GM21723 (cell line): ENCODE measurements at regions not wholly inside any gene's neighbourhood (a gene's known extent, or its start where the extent isn't known, plus 50 kb on each side); places are given as distances from the start of the nearest gene placed in this dataset.
"Not testable (repeated sequence)": the region's sequence is repeated elsewhere in the genome, so short reads cannot be mapped to it uniquely, and the experiment has no call there.

ENCODE experiments used
- ATAC-seq: cut with Tn5 transposase; IDR thresholded peaks from one replicate; pipeline ENCODE4 v1.9.1; 2021; ENCODE audit warnings: mild to moderate bottlenecking, moderate library complexity; ENCODE audit not compliant: unreplicated experiment

DNA sequence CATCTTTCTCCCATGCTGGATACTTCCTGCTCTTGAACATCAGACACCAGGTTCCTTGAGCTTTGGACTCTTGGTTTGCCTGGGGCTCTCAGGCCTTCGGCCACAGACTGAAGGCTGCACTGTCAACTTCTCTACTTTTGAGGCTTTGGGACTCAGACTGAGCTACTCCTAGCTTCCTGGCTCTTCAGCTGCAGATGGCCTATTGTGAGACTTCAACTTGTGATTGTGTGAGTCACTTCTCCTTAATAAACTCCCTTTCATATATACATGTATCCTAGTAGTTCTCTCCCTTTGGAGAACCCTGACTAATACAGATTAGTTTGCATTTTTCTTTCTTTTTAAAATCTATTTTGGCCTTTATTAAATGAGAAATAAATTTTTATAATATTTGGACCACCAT is 276.2 kb upstream of the SEMA3C start:
- ATAC-seq: no peak

DNA sequence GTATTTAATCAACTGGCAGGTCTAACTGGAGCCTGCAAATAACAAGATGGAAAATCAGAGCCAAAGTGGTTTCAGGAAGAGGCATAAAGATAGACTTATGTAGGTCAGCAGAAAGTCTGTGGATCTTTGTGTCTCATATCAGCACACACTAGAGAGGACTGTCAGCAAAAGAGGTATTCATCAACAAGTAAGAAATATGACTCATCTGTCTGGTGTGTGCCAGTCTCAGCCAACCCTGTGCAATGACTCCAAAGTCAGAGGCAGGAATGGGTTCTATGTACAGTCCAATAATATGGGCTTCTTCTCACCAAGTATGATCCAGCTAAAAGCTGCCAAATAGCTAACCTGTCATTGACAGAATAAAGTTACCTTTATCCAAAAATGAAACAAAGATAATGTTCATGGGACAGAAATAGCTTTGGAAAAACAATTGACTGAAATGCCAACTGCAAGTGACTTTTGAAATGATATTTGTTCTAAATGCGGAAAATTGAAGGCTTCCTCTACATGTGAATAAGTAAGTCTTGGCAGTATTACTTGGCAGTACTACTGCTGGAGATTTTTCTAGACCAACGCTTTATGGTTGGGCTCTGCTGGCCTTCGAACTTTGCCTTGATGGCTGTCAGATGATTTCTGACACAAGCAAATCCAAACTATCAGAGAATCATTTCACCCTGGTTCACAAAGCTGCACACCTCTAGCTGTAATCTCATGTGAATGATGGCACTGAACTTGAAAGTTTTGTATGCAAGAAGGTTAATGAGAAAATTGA is 272.3 kb upstream of the SEMA3C start:
- no peak for ATAC-seq

DNA sequence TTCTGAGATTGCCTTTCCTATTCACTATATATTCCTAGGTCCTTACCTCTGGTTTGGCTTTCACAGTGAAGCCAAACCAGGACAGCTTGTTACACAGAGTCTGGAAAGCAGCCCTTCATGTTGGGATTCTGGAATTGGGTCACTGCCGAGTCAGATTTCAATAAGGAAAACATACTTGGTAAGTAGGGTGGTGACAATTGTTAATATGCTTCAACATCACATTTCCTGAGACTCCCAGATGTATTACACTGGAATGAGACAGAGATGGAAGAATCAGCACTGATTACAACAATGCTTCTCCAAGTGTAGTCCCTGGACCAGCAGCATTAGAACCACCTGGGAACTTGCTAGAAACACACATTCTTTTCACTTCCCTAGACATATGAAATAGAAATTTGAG is 268.9 kb upstream of the SEMA3C start:
- ATAC-seq: no peak

DNA sequence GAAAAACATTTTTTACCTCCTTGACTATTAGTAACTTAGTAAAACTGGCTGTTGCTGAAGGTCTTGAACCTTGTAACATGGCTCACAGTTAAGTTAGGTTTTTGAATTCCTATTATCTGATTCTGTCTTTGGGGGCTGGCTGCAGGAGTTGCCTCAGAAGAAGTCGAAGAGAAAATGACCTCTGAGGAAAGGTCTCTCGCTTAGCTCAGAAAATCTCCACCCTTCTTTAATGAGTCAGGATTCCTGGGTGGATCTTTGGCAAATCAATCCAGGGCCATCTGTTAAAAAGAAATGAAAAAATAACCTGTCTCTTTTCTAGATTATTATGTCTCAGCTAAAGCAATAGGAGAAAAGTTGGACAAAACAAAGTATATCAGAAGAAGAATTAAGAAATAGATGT is 267.8 kb upstream of the SEMA3C start:
- ATAC-seq: no peak

DNA sequence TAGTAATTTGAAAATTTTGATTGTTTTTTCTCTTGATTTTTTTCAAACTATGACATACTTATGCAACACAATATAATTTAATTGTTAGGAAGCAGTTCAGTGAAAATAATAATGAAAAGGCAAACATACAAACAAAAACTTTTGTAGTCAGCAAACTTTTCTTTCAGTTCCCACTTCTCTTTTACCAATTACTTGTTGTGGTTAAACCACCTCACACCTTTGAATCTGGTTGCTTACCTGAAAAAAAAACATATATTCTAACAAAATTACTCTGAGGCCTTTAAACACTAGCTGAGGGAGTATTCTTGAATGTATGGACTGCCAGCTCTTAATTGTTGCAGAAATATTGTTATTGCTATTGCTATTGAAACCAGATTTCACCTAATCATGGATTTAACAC is 266.2 kb upstream of the SEMA3C start:
- no peak for ATAC-seq

DNA sequence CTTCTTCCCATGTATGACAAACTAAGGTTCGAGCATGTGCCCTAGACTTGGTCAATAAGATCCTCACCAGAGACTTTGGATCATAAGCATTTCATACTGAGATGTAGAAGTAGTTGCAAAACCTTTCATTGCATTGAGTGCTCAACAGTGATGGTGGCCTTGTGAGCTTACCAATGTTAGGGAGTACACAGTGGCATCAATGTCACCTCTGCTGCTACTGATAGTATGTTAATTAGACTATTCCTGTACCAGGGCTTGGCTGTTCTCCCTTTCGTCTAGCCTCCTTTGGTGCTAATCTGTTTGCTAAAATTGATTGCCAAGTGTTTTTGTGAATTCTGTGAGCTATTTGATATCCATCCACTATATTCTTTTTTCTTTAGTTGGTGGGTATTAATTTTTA is 264.5 kb upstream of the SEMA3C start:
- no peak for ATAC-seq

DNA sequence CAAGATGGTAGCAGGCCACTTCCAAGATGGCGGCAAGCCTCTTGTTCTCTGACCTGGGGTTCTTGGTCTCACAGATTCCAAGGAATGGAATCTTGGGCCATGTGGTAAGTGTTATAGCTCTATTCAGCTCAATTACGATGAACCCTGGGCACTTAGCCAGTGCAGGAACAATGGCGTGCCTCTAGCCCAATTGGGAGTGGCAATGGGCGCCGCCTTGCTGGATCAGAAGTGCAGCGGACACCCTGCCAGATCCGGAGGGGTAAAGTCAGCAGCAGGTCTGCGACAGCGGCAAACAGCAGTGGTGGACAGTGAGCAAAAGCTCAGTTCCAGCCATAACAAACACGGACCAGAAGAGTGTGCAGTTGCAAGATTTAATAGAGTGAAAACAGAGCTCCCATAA is 263.2 kb upstream of the SEMA3C start:
- ATAC-seq: not testable (repeated sequence)

DNA sequence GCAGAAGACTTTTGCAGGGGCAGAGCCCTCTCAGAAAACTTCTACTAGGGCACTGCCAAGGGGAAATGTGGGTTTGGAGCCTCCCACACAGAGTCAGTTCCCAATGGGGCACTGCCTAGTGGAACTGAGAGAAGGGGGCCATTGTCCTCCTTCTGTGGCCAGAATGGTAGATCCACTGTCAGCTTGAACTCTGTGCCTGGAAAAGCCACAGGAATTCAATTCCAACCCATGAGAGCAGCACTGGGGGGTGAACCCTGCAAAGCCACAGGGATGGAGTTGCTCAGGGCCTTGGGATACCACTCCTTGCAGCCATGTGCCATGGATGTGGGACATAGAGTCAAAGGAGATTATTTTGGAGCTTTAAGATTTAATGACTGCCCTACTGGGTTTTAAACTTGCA is 262.2 kb upstream of the SEMA3C start:
- no peak for ATAC-seq

DNA sequence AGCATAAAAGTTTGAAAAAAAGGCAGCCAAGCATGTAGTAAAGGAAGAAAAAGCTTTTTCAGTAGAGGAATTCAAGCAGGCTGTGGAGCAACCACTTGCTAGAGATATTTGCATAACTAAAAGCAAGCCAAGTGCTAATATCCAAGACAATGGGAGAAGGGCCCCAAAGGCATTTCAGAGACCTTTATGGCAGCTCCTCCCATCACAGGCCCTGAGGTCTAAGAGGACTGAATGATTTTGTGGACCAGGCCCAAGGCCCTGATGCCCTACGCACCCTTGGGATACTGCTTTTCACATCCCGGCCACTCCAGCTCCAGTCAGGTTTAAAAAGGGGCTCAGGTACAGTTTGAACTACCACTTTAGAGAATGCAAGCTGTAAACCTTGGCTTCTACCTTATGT is 261.7 kb upstream of the SEMA3C start:
- no peak for ATAC-seq

DNA sequence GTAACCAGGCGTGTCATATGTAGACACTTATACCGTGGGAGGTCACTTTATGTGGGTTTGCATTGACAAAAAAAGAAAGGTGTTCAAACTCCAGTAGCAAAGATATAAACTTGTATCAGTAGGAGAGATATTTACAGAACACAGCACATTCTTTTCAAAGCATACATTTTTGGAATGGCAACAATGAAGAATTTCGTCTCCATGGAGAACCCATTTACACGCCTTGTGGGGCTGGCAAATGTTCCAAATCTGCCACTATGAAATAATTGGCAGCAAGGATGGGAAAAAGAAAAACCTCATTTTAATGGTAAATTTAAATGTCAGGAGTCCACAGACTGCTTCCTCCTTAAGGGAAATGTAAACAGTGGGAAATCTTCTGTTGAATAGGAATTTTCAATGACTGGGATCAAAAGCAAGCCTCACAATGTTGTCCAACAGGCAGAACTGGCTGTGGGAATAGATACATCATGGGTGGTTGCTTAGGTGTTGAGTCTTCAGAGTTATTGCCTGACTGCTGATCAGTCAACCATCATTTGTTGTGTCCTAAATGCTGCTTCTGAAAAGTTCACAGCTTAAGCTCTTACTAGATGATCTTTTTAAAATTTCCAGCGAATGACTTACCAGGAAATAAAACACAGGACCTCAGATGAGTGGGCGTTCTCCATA is 256.6 kb upstream of the SEMA3C start:
- ATAC-seq: no peak

DNA sequence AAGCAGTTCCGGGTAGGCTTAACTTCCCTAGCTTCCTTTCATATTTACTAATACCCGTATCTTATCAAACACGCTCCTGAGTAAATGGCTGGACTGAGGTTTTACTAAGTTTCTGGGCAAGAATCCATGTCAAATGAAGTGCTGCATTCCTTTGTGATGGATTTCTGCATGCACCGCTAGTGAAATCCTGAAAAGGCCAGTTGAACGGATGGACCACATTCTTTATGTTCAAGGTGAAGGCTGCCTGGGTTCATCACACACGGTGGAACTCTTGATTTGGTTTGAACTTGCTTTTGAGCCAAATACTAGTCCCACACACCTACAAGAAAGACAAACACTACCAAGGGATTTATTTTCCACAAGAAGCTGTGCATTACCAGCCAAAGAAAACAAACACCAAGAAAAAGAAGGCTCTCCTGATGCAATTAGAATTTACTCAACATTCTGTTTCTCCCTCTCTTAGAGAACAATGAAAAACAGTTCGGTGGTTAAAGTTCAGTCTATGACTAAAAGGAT is 255.0 kb upstream of the SEMA3C start:
- ATAC-seq: no peak

DNA sequence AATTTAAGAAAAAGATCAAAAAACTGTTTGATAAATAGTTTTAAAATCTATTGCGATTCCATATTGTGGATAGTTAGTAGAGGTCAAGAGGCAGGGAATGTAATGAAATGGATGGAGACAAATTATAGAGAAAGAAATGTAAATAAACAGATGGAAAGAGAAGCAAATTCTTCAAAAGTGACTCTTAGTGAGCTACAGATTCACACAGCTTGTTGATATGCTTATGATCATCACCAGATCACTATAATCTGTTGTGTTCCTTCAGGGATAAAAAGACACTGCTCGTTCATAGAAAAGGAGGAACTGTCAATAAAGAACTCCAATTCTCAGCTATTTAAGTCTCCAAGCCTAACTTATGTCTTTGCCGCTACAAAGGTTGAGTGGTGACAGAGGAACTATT is 251.4 kb upstream of the SEMA3C start:
- ATAC-seq: no peak

DNA sequence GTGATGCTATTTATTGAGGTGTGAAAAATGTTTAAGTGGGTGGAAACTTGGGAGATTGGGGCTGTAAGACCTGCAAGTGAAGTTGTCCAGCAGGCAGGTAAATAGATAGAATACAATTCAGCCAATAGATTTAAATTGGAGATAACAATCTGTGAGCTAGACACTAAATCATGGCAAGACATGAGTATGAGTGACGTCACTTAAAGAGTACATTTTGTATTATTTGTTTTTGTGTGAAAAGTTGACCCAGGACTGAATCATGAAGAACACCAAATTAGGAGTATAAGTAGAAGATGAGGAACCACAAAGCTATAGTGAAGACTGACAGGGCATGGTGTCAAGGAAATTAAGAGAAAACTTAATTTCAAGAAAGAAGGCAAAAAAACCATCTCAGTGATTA is 249.1 kb upstream of the SEMA3C start:
- ATAC-seq: no peak

DNA sequence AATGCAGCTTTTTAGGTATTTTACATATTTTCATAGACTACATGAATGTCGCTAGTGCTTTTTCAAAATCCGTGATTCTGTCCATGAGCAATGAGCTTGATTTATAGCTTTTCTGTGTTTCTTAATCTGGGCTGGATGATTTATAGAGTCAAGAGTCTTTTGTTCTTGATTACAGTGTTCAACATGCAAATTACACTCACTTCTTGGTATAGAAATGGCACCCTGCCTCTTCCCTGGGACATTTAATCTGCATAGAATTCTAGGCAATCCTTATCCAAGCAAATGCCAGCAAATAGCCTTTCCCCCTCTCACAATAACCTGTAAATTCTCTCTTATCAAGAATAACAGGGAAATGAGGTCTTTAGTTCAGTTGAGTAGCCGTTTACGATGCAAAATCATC is 246.2 kb upstream of the SEMA3C start:
- no peak for ATAC-seq

DNA sequence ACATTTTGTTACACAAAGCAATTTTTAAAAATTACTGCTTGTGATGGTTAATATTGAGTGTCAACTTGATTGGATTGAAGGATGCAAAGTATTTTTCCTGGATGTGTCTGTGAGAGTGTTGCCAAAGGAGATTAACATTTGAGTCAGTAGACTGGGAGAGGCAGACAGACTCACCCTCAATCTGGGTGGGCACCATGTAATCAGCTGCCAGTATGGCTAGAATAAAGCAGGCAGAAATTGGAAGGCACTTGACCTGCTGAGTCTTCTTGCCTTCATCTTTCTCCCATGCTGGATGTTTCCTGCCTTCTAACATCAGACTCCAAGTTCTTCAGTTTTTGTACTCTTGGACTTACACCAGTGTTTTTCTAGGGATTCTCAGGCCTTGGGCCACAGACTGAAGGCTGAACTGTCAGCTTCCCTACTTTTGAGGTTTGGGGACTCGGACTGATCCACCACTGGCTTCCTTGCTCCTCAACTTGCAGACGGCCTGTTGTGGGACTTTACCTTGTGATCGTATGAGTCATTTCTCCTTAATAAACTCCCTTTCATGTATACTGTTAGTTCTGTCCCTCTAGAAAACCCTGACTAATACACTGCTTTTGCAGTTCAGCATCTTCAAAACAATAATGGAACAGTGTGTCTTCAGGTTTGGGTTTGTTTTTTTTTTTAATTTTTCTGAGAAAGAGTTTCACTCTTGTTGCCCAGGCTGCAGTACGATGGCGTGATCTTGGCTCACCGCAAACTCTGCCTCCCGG is 244.1 kb upstream of the SEMA3C start:
- no peak for ATAC-seq

DNA sequence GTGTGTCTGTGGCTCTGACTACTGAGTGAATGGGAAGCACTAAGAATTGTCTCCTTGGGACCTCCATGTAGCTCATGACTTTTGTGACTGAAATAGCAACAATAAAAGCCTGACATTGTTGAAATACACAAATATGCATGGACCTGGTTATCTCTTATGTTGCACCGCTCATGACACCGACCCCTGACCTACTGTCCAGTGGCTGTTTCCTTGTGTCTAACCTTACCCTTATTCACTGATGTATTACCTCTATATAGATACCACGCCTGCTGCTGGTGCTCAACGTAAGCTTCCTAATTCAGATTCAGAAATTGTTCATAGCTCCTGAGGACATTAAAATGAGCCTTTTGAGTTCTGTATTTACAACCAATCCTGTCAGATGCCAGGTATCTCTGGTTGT is 243.4 kb upstream of the SEMA3C start:
- no peak for ATAC-seq

DNA sequence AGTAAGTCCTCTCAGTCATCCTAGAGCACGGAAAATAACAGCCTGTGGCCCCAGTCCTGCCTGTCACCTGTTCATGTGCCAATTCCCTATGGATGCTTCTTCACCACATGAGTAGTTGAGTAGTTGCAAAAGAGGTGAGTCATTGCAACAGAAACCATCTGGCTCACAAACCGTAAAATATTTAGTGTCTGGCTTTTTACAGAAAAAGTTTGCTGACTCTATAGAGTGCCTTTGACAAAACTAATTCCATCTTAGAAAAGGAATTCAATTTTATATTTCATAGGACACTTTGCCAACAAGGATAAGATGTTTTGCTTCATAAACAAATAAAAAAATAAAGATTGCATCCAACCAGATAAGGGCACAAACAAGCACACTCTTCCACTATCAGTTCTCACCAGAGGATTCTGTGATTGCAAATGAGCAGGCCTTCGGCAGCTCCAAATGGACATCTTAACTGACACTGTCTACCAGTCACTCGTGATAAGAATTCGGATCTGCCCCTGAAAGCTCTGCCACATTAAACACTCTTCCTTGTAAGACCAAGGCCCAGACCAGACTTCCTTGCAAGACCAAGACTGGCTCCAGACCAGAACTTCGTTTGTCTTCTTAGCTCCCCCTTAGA is 242.7 kb upstream of the SEMA3C start:
- no peak for ATAC-seq

DNA sequence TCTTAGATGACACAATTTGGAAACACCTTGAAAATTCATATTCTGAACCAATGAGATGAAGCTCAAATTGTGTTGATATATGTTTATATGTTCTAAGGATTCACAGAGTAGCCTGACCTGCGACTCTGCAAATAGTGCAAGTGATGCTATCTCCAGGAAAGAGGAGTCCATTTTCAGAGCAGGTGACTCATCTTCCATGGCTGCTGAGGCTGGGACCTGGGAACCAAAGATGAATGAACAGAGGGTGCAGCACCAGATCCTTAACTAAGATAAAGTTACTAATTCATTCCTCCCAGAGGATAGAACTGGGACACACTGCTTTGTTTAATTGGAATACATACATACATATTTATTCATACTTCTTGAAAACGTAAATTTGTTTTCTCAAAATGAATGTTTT is 240.6 kb upstream of the SEMA3C start:
- ATAC-seq: no peak

DNA sequence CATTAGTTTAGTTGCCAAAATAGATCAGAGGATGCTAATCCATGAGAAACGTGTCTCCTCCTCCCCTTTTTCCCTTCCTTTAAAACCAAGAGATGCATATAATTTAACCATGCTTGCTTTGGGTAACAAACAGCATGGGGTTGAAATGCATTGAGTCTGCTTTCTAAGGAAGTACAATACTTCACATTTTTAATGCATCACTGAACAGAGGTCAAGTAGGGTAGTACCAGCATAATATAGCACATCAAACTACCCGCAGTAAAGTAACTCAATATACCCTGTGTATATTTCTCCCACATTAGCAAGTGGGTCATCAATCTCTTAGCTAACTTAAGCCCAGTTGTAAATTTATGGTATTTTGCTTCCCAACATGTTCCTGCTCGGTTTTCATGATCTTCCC is 239.3 kb upstream of the SEMA3C start:
- ATAC-seq: no peak

DNA sequence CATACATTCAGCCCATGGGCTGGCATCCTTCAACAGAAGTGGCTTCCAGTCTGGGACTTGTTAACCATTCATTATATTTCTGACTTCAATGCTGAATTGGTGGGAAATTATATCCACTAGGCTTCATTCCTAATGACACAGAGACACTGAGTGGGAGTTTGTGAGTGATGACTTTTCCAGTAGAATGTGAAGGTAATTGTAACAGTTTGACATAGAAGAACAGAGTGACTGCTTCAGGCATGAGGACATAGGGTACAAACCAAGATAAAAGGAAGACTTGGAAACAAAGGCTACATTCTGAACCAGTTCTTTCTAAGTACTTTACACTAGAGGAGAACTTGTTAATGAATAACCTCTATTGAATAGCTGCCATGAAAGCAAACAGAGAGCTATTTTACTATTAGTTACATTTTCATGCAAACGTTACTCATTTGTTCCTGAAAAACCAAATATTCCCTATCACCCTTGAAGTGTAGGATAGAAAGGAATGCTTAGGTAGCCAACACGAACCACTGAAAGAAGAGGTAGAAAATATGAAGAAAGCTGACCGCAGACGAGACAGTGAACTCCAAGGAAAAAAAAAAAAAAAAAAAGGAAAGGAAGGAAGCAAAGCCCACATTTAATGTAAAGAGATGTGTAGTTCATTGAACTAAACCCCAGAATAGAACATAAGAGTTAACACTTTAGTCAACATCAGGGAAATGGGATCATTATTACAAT is 237.0 kb upstream of the SEMA3C start:
- no peak for ATAC-seq

DNA sequence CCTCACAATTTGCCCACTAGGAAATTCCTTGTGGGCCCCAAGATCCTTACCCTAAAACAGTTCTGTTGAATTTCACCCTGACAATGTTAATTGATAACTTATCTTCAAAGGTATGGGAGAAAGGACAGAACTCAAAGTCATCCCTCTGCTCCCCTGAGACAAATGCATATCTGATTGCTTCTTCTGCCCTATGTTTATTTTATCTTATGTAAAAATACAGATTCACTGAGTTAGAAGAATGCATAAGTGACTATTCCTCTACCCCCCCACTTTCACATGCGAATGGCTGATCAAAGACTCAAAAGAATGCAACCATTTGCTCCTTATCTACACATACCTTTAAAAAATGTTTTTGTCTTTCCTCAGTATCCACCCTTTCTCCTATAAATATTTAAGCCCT is 235.7 kb upstream of the SEMA3C start:
- ATAC-seq: no peak
